Effector memory CD4-positive, alpha-beta T cell (primary cell): ENCODE measurements at regions not wholly inside any gene's neighbourhood (a gene's known extent, or its start where the extent isn't known, plus 50 kb on each side); places are given as distances from the start of the nearest gene placed in this dataset.

Experiments used
- DNase-seq, 3 donors: peaks; one replicate each; pipeline ENCODE4 v3.0.0-alpha.2; 2020
- H3K27ac ChIP-seq: 2 replicates; pipeline ENCODE4 v1.7.0; 2013; ENCODE audit warnings: mild to moderate bottlenecking, low read length, moderate library complexity; ENCODE audit not compliant: insufficient read depth, poor library complexity, severe bottlenecking
- H3K27me3 ChIP-seq: replicated peaks from 2 replicates; pipeline ENCODE4 v1.7.0; 2013; ENCODE audit warnings: mild to moderate bottlenecking, low read length; ENCODE audit not compliant: insufficient read depth, control insufficient read depth, poor library complexity, severe bottlenecking
- H3K36me3 ChIP-seq: 2 replicates; pipeline ENCODE4 v1.7.0; 2013; ENCODE audit warnings: mild to moderate bottlenecking, low read length, moderate library complexity; ENCODE audit not compliant: control insufficient read depth, insufficient read depth
- H3K4me1 ChIP-seq: 2 replicates; pipeline ENCODE4 v1.7.0; 2013; ENCODE audit warnings: low read length, mild to moderate bottlenecking; ENCODE audit not compliant: control insufficient read depth, insufficient read depth, poor library complexity, severe bottlenecking
- H3K4me3 ChIP-seq: 2 replicates; pipeline ENCODE4 v1.7.0; 2013; ENCODE audit warnings: low read length, low read depth, mild to moderate bottlenecking; ENCODE audit not compliant: insufficient read depth, poor library complexity, severe bottlenecking
- H3K9me3 ChIP-seq: 2 replicates; pipeline ENCODE4 v1.7.0; 2013; ENCODE audit warnings: mild to moderate bottlenecking, low read length, moderate library complexity; ENCODE audit not compliant: control insufficient read depth

DNA sequence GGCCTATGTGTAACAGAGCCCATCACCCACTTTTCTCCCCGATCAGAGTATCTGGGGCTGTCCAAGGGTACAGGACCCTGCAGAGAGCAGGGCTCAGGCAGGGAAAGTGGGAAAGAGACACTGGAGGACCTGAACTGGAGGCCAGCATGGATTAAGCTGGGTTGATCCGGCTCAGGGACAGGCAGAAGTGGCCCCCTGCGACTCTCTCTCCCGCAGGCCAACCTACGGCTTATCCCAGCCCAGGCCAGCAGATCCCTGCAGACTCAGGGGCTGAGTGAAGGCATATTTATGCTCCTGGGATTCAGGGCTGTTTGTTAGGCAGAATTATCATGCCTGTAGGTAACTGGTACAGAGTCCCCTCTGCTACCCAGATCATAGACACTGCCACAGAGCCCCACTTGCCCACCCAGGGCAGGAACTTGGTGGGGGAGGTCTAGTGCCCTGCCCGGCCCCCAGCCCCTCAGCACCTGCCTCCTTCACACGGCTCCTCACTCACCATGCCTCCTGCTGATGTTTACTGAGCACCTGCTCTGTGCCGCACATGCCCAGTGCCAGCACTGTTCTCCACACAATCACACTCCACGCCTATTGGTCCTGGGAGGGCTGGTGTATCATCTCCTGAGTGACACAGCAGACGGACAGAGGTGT is 87.3 kb downstream of the ADRA2C start:
- H3K27me3 ChIP-seq = no peaks in the 10 kb centered on the region
- no peaks in the 10 kb centered on the region for H3K4me1 ChIP-seq
- H3K36me3 ChIP-seq = no peaks in the 10 kb centered on the region
- H3K4me3 ChIP-seq = no peak overlapping the region
- DNase-seq = no peak
- no peaks in the 10 kb centered on the region for H3K9me3 ChIP-seq
- no peak overlapping the region for H3K27ac ChIP-seq

DNA sequence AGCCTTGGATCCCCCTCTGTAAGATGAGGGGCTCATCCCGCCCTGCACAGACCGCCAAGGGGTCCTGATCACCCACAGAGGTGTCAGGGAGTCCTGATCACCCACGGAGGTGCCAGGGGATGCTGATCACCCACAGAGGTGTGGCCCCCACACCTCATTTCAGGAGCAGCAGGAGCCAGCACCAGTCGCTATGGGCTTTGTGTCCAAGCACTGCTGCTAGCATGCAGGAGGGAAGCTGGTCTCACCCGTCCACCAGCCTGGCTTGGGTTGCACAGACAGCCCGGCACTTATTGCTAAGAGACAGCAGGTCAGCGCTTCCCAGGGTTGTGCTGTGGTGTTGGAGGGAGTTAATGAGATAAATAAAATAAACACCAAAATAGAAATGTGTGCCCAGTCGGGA is 88.5 kb downstream of the ADRA2C start:
- no peak for DNase-seq
- Histone ChIP-seq H3K4me3 (no peak overlapping the region), H3K9me3 (no peaks in the 10 kb centered on the region), H3K27ac (no peak overlapping the region), H3K36me3 (no peaks in the 10 kb centered on the region), H3K4me1 (no peaks in the 10 kb centered on the region), H3K27me3 (no peaks in the 10 kb centered on the region)

DNA sequence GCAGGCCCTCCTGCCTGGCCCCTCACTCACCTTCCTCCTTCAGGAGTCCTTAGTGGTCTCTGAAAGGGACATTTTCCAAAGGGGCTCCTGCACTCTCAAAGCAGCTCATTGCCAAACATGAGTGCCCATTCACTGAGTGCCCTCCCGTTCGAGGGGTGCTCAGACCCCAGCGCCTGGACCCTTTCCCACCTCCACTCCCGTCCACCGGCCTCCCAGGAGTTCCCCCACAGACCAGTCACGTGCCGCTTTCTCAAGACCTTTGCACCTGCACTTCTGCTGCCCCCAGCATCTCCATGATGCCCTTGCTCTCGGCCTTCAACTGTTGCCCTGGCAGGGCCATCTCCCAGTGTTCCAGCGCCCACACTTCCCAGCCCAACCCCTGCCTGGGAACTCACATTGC is 89.5 kb downstream of the ADRA2C start:
- no peak overlapping the region for H3K4me3 ChIP-seq
- no peaks in the 10 kb centered on the region for H3K27me3 ChIP-seq

DNA sequence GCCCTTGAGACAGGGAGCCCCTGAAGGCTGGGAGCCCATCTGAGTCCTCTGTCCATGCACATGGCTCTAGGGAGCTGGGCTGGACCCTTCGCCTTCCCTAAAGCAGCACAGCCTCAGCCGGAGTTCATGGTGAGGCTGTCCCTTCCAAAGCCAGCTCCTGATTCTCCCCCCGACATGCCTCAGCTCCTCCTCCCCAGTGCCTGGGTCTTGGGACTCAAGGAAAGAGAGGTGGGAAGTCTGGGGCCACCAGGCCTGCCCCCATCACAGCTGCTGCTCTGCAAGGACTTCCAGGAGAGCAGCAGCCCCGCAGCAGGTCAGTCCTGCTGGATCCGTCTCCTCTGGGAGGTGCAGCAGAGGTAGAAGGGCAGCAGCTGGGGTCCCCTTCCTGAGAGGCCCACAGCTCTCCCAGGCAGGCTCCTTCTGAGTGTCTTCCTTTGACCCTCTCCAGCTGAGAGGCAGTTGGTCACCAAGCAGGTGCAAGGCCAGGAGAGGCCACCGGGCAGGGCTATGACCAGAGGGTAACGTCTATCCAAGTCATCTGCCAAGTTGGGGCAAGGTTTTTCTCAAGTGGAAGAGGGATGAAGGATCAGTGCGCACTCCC is 90.5 kb downstream of the ADRA2C start:
- no peak overlapping the region for H3K4me3 ChIP-seq
- no peaks in the 10 kb centered on the region for H3K27me3 ChIP-seq
- H3K9me3 ChIP-seq = no peaks in the 10 kb centered on the region
- DNase-seq = no peak
- H3K36me3 ChIP-seq = no peaks in the 10 kb centered on the region
- H3K4me1 ChIP-seq = no peaks in the 10 kb centered on the region
- H3K27ac ChIP-seq = no peak overlapping the region

More for the DNA sequence above, 89.5 kb downstream of the ADRA2C start:
- H3K9me3 ChIP-seq = no peaks in the 10 kb centered on the region
- no peaks in the 10 kb centered on the region for H3K36me3 ChIP-seq
- H3K4me1 ChIP-seq = no peaks in the 10 kb centered on the region
- no peak overlapping the region for H3K27ac ChIP-seq
- DNase-seq = no peak

DNA sequence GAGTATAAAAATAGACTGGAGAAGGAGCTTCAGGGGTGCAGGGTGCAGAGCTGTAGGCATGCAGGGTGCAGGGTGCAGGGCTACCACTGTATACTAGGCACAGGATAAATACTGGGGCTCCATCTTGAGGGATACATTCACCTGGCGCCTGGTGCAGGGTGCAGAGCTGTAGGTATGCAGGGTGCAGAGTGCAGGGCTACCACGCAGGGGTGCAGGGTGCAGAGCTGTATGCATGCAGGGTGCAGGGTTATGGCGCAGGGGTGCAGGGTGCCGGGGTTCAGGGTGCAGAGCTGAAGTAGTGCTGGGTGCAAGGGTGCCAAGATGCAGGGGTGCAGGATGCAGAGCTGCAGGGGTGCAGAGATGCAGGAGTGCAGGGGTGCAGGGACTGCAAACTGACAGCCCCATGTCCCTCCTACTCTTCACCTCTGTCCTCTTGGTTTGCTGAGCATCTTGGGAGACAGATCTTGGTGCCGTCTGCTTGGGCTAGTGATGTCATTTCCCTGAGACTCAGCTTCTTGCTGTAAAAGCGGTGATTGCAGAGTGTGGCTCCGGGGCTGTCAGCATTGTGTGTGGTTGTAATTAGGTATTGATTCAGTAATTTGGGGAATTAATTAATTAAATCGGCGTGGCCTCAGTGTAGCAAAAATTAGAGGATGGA is 91.2 kb downstream of the ADRA2C start:
- Histone ChIP-seq H3K27me3 (no peaks in the 10 kb centered on the region), H3K9me3 (no peaks in the 10 kb centered on the region), H3K27ac (no peak overlapping the region), H3K36me3 (no peaks in the 10 kb centered on the region), H3K4me1 (no peaks in the 10 kb centered on the region), H3K4me3 (no peak overlapping the region)
- DNase-seq = no peak

DNA sequence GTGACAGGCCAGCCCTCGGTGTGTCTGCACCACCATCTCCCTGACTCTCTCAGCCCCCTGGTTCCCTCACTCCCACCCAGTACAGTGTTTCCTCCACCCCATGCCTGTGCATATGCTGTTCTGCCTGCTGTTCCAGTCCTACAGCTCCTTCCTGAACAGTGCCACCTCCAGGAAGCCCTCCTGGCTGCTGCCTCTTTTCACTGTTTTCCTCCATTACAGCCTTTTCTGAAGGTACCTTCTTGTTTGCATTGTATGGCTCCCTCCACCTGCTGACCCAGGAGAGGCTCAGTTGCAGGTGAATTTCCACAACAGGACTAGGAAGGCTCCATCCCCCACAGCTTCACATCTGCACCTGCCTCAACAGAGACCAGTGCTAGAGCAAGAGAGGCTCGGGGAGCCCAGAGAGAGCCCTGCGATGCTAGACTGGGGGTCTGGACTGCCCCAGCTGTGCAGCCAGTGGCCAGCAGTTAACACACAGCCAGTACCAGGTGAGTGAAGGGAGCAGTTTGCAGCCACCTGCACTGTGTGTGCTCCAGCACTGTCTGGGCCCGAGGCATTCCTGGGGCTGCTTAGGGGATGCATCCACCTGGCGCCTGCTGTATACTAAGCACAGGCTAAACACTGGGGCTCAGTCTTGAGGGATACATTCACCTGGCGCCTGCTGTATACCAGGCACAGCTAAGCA is 92.0 kb downstream of the ADRA2C start:
- DNase-seq = no peak
- no peaks in the 10 kb centered on the region for H3K9me3 ChIP-seq
- H3K4me1 ChIP-seq = no peaks in the 10 kb centered on the region
- no peak overlapping the region for H3K27ac ChIP-seq
- no peak overlapping the region for H3K4me3 ChIP-seq
- H3K36me3 ChIP-seq = no peaks in the 10 kb centered on the region
- no peaks in the 10 kb centered on the region for H3K27me3 ChIP-seq

DNA sequence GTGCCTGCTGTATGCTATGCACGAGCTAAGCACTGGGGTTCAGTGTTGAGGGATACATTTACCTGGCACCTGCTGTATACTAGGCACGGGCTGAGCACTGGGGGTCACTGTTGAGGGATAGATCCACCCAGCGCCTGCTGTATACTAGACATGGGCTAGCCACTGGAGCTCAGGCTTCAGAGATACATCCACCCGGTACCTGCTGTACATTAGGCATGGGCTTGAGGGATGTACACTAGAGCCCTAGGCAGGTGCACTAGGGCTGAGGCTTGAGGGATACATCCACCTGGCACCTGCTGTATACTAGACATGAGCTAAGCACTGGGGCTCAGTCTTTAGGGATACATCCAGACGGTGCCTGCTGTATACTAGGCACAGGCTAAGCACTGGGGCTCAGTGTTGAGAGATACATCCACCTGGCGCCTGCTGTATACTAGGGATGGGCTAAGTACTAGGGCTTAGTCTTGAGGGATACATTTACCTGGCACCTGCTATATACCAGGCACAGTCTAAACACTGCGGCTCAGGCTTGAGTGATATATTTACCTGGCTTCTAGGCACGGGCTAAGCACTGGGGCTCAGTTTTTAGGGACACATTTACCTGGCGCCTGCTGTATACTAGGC is 92.7 kb downstream of the ADRA2C start:
- Histone ChIP-seq H3K4me1 (no peaks in the 10 kb centered on the region), H3K4me3 (no peak overlapping the region), H3K36me3 (no peaks in the 10 kb centered on the region), H3K27ac (no peak overlapping the region), H3K27me3 (no peaks in the 10 kb centered on the region), H3K9me3 (no peaks in the 10 kb centered on the region)
- DNase-seq = no peak

DNA sequence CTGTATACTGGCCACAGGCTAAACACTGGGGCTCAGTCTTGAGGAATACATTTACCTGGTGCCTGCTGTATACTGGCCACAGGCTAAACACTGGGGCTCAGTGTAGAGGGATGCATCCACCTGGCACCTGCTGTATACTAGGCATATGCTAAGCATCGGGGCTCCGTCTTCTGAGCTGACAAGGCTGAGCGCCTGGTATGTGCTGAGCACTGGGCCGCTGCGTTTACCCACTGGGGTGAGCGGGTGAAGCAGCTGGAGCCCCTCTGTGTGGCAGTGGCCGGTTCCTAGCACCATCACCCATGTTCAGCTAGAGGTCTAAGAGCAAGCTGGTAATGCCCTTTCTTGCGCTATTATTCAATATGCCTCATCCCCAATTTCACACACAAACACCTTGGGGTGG is 93.4 kb downstream of the ADRA2C start:
- DNase-seq = no peak
- Histone ChIP-seq H3K27me3 (no peaks in the 10 kb centered on the region), H3K4me3 (no peak overlapping the region), H3K4me1 (no peaks in the 10 kb centered on the region), H3K27ac (no peak overlapping the region), H3K9me3 (no peaks in the 10 kb centered on the region), H3K36me3 (no peaks in the 10 kb centered on the region)

DNA sequence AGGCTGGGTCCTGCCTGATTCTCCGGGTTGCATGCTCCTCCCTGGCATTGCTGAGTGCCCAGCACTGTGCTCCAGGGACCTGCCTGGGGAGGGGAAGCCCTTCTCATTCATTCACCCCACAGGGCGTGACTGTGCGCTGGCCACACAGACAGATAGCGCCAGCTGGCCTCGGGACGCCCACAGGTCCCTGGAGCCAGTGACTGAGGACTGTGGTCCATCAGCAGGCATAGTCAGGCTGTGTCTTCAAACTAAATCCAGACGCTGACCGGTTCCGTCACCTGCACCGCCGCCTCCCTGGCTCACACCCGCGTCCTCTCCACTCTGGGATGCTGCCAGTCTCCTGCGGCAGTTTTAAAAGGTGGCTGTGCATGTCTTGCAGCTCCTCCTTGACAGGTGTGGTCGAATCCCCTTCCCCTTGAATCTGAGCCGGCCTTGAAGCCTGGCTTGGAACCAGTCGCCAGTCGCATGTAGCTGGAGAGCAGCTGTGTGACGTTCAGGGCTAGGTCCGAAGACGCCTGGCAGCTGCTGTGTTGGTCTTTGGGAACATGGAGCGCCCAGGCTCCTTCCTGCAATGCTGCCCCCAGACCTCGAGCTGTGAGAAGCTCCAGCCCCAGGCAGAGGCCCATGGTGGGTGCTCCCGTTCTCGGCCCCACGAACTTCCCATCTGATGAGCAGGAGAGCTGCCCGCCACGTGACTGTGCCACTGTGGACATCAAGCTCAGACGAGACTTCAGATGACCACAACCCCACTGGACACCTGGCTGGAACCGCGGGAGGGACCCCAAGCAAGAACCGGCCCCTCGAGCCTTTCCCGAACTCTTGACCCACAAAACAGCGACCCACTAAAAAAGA is 94.1 kb downstream of the ADRA2C start:
- H3K4me3 ChIP-seq = no peak overlapping the region
- DNase-seq = no peak
- no peak overlapping the region for H3K27ac ChIP-seq
- no peaks in the 10 kb centered on the region for H3K9me3 ChIP-seq
- H3K27me3 ChIP-seq = no peaks in the 10 kb centered on the region
- no peaks in the 10 kb centered on the region for H3K36me3 ChIP-seq
- H3K4me1 ChIP-seq = no peaks in the 10 kb centered on the region
